Stimulated activated CD4-positive, alpha-beta T cell treated with anti-CD3 and anti-CD28 coated beads, TNF-alpha, amount 100 ng/mL, for 24 hours (primary cell): ENCODE measurements at regions not wholly inside any gene's neighbourhood (a gene's known extent, or its start where the extent isn't known, plus 50 kb on each side); places are given as distances from the start of the nearest gene placed in this dataset.

Experiments
- DNase-seq, 3 experiments: peaks; one replicate each; pipeline ENCODE4 v3.0.0-alpha.2; 2020; ENCODE audit warnings: low read depth in 3 of 3

DNA sequence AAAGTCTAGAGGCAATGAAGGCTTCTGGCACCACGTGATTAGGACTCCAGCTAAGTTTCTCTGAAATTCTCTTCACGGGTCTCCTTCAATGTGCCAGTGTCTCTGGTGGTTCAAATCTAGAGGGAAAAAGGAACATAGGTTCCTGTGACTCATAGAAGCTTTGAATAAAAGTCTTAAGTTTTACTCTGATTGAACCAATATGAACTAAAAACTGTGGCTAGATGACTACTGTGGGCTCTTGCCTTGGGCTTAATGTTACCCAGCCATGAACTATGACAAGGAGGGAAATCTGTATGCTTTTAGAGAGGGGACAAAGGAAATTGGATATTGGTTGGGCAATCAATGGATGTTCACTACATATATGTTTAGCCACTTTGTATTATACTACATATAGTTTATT is 49.9 kb upstream of the TEX13D start:
- DNase-seq: no peak
